GM23338 (cell line): ENCODE measurements at regions not wholly inside any gene's neighbourhood (a gene's known extent, or its start where the extent isn't known, plus 50 kb on each side); places are given as distances from the start of the nearest gene placed in this dataset.

Experiments
- ATAC-seq: fragments of 200-7000 bp; cut with Tn5 transposase; 3 replicates; pipeline ENCODE4 v1.9.1; 2020
- DNase-seq: peaks from one replicate; pipeline ENCODE4 v3.0.0-alpha.2; 2015; ENCODE audit warnings: low spot score
- H2AFZ ChIP-seq: fragments of 200-600 bp; sonication (generic); 2 replicates; pipeline ENCODE4 v1.8.0; 2016; ENCODE audit warnings: antibody characterized with exemption, mild to moderate bottlenecking, moderate library complexity
- H3F3A ChIP-seq: fragments of 200-600 bp; sonication (generic); replicated peaks from 2 replicates; pipeline ENCODE4 v1.8.0; 2017; ENCODE audit warnings: antibody characterized with exemption, mixed run types, low read depth
- H3K27ac ChIP-seq: fragments of 200-600 bp; sonication (generic); 2 replicates; pipeline ENCODE4 v1.6.1; 2016; ENCODE audit warnings: low read depth
- H3K27me3 ChIP-seq: fragments of 200-600 bp; sonication (generic); 2 replicates; pipeline ENCODE4 v1.8.0; 2016; ENCODE audit warnings: mild to moderate bottlenecking, mixed run types, moderate library complexity; ENCODE audit not compliant: insufficient read depth
- H3K36me3 ChIP-seq: fragments of 200-600 bp; sonication (generic); 2 replicates; pipeline ENCODE4 v1.8.0; 2016; ENCODE audit warnings: mild to moderate bottlenecking; ENCODE audit not compliant: insufficient read depth
- H3K4me1 ChIP-seq: fragments of 200-600 bp; sonication (generic); 2 replicates; pipeline ENCODE4 v1.8.0; 2016; ENCODE audit warnings: mild to moderate bottlenecking, moderate library complexity; ENCODE audit not compliant: insufficient read depth
- H3K4me2 ChIP-seq: fragments of 200-600 bp; sonication (generic); 2 replicates; pipeline ENCODE4 v1.7.1; 2017; ENCODE audit warnings: mixed run types
- H3K4me3 ChIP-seq: fragments of 200-600 bp; sonication (generic); 2 replicates; pipeline ENCODE4 v1.6.1; 2016; ENCODE audit warnings: mixed run types
- H3K79me2 ChIP-seq: fragments of 200-600 bp; sonication (generic); replicated peaks from 2 replicates; pipeline ENCODE4 v1.8.0; 2017; ENCODE audit warnings: mild to moderate bottlenecking; ENCODE audit not compliant: insufficient read depth
- H3K9me2 ChIP-seq: fragments of 200-600 bp; sonication (generic); 2 replicates; pipeline ENCODE4 v1.8.0; 2017; ENCODE audit not compliant: insufficient read depth
- H4K20me1 ChIP-seq: fragments of 200-600 bp; sonication (generic); replicated peaks from 2 replicates; pipeline ENCODE4 v1.8.0; 2017; ENCODE audit warnings: mild to moderate bottlenecking; ENCODE audit not compliant: insufficient read depth
- H3K27ac Mint-ChIP-seq: 2 replicates; pipeline ENCODE4 v1.8.0; 2020; ENCODE audit warnings: inconsistent platforms, mild to moderate bottlenecking, moderate library complexity, mixed read lengths
- H3K27me3 Mint-ChIP-seq: 3 replicates; pipeline ENCODE4 v1.8.0; 2022; ENCODE audit warnings: low read depth, mild to moderate bottlenecking, moderate library complexity, mixed read lengths, inconsistent platforms; ENCODE audit not compliant: insufficient read depth, poor library complexity
- H3K36me3 Mint-ChIP-seq: 3 replicates; pipeline ENCODE4 v1.8.0; 2021; ENCODE audit warnings: low read depth, mild to moderate bottlenecking, inconsistent platforms, moderate library complexity, mixed read lengths
- H3K4me1 Mint-ChIP-seq: 3 replicates; pipeline ENCODE4 v1.8.0; 2020; ENCODE audit warnings: mild to moderate bottlenecking, inconsistent platforms, mixed read lengths
- H3K4me3 Mint-ChIP-seq: 3 replicates; pipeline ENCODE4 v1.8.0; 2021; ENCODE audit warnings: moderate library complexity, mild to moderate bottlenecking, inconsistent platforms, mixed read lengths
- H3K9me3 Mint-ChIP-seq: 3 replicates; pipeline ENCODE4 v1.8.0; 2020; ENCODE audit warnings: moderate library complexity, mild to moderate bottlenecking, inconsistent platforms, mixed read lengths
- CREB1 ChIP-seq: fragments of 250-450 bp; sonication (Bioruptor Pico); IDR thresholded peaks from 2 replicates; pipeline ENCODE4 v1.5.0; 2020; ENCODE audit warnings: low read depth, mild to moderate bottlenecking, moderate library complexity
- EZH2 ChIP-seq: fragments of 200-600 bp; sonication (generic); IDR thresholded peaks from one replicate; pipeline ENCODE4 v1.8.0; 2017; ENCODE audit warnings: antibody characterized with exemption, mild to moderate bottlenecking, low read depth; ENCODE audit not compliant: unreplicated experiment
- EZH2phosphoT487 ChIP-seq: fragments of 200-600 bp; sonication (generic); IDR thresholded peaks from one replicate; pipeline ENCODE4 v1.8.1; 2018; ENCODE audit warnings: antibody characterized with exemption; ENCODE audit not compliant: unreplicated experiment
- JUNB ChIP-seq: IDR thresholded peaks from one replicate; pipeline ENCODE4 v1.6.1; 2016; ENCODE audit warnings: antibody characterized with exemption; ENCODE audit not compliant: unreplicated experiment
- NANOG ChIP-seq: IDR thresholded peaks from 2 replicates; pipeline ENCODE4 v1.6.1; 2016; ENCODE audit warnings: antibody characterized with exemption, borderline replicate concordance
- POLR2AphosphoS5 ChIP-seq: IDR thresholded peaks from 2 replicates; pipeline ENCODE4 v1.6.1; 2016; ENCODE audit warnings: antibody characterized with exemption, low read depth
- STAT1 ChIP-seq: IDR thresholded peaks from one replicate; pipeline ENCODE4 v1.6.1; 2016; ENCODE audit warnings: antibody characterized with exemption; ENCODE audit not compliant: unreplicated experiment
- ZNF114 ChIP-seq: fragments of 250-450 bp; sonication (Bioruptor Pico); IDR thresholded peaks from 2 replicates; pipeline ENCODE4 v1.5.0; 2020; ENCODE audit warnings: mild to moderate bottlenecking, moderate library complexity
- ZNF331 ChIP-seq: fragments of 250-450 bp; sonication (Bioruptor Pico); IDR thresholded peaks from 2 replicates; pipeline ENCODE4 v1.5.0; 2020; ENCODE audit warnings: low read depth, mild to moderate bottlenecking, moderate library complexity
- TF ChIP-seq, protein P1 (sequence below): fragments of 250-450 bp; sonication (Bioruptor Pico); IDR thresholded peaks from 2 replicates; pipeline ENCODE4 v1.5.0; 2020; ENCODE audit warnings: mild to moderate bottlenecking, moderate library complexity
- TF ChIP-seq, protein P2 (sequence below), 2 experiments: fragments of 200-600 bp in 1 of 2; sonication (generic) in 1 of 2; conservative IDR thresholded peaks; 2 replicates each; pipeline versions ENCODE4 v1.5.1 to v1.6.1; 2016 to 2017; ENCODE audit warnings: antibody characterized with exemption in 2 of 2, low read depth in 2 of 2, mild to moderate bottlenecking in 2 of 2, moderate library complexity in 1 of 2
- TF ChIP-seq, protein P3 (sequence below): IDR thresholded peaks from one replicate; pipeline ENCODE4 v1.6.1; 2018; ENCODE audit warnings: antibody characterized with exemption; ENCODE audit not compliant: unreplicated experiment
- TF ChIP-seq, protein P4 (sequence below): IDR thresholded peaks from 2 replicates; pipeline ENCODE4 v1.6.1; 2016; ENCODE audit warnings: antibody characterized with exemption

DNA sequence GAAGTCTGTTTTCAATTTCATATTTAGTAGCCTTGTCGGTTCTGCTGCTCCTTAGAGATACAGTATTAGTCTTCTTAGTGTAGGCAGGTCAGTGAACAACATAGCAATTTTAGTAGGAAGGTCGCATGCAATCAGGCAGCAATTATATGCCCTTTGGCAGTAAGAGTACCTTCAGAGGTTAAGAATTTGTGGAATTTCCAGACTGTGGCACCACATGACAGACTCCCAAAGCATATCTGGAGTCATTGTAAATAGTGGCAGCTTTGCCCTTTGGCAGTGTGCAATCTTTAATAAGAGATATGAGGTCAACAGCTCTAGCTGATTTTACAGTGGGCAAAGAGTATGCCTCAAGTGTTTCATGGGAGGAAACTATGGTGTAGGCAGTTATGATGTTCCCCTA is 1532.5 kb upstream of the CADM2 start:
- Histone ChIP-seq H3K27ac (no peak overlapping the region), H3K4me3 (no peak overlapping the region), H4K20me1 (no peaks in the 10 kb centered on the region), H3K4me1 (no peaks in the 10 kb centered on the region), H3K36me3 (no peaks in the 10 kb centered on the region), H3K79me2 (no peaks in the 10 kb centered on the region), H3K4me2 (no peak overlapping the region), H2AFZ (no peak overlapping the region), H3F3A (no peaks in the 10 kb centered on the region), H3K9me2 (no peaks in the 10 kb centered on the region; the same call in 1 of the 2 replicates), H3K27me3 (no peaks in the 10 kb centered on the region)
- no peak overlapping the region for H3K4me3 Mint-ChIP-seq
- H3K27ac Mint-ChIP-seq = no peak overlapping the region
- DNase-seq = no peak
- H3K4me1 Mint-ChIP-seq = no peaks in the 10 kb centered on the region
- no peak for TF ChIP-seq STAT1
- TF ChIP-seq, protein P1, sequence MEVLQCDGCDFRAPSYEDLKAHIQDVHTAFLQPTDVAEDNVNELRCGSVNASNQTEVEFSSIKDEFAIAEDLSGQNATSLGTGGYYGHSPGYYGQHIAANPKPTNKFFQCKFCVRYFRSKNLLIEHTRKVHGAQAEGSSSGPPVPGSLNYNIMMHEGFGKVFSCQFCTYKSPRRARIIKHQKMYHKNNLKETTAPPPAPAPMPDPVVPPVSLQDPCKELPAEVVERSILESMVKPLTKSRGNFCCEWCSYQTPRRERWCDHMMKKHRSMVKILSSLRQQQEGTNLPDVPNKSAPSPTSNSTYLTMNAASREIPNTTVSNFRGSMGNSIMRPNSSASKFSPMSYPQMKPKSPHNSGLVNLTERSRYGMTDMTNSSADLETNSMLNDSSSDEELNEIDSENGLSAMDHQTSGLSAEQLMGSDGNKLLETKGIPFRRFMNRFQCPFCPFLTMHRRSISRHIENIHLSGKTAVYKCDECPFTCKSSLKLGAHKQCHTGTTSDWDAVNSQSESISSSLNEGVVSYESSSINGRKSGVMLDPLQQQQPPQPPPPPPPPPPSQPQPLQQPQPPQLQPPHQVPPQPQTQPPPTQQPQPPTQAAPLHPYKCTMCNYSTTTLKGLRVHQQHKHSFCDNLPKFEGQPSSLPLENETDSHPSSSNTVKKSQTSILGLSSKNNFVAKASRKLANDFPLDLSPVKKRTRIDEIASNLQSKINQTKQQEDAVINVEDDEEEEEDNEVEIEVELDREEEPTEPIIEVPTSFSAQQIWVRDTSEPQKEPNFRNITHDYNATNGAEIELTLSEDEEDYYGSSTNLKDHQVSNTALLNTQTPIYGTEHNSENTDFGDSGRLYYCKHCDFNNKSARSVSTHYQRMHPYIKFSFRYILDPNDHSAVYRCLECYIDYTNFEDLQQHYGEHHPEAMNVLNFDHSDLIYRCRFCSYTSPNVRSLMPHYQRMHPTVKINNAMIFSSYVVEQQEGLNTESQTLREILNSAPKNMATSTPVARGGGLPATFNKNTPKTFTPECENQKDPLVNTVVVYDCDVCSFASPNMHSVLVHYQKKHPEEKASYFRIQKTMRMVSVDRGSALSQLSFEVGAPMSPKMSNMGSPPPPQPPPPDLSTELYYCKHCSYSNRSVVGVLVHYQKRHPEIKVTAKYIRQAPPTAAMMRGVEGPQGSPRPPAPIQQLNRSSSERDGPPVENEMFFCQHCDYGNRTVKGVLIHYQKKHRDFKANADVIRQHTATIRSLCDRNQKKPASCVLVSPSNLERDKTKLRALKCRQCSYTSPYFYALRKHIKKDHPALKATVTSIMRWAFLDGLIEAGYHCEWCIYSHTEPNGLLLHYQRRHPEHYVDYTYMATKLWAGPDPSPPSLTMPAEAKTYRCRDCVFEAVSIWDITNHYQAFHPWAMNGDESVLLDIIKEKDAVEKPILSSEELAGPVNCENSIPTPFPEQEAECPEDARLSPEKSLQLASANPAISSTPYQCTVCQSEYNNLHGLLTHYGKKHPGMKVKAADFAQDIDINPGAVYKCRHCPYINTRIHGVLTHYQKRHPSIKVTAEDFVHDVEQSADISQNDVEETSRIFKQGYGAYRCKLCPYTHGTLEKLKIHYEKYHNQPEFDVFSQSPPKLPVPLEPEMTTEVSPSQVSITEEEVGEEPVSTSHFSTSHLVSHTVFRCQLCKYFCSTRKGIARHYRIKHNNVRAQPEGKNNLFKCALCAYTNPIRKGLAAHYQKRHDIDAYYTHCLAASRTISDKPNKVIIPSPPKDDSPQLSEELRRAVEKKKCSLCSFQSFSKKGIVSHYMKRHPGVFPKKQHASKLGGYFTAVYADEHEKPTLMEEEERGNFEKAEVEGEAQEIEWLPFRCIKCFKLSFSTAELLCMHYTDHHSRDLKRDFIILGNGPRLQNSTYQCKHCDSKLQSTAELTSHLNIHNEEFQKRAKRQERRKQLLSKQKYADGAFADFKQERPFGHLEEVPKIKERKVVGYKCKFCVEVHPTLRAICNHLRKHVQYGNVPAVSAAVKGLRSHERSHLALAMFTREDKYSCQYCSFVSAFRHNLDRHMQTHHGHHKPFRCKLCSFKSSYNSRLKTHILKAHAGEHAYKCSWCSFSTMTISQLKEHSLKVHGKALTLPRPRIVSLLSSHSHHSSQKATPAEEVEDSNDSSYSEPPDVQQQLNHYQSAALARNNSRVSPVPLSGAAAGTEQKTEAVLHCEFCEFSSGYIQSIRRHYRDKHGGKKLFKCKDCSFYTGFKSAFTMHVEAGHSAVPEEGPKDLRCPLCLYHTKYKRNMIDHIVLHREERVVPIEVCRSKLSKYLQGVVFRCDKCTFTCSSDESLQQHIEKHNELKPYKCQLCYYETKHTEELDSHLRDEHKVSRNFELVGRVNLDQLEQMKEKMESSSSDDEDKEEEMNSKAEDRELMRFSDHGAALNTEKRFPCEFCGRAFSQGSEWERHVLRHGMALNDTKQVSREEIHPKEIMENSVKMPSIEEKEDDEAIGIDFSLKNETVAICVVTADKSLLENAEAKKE = no peak
- TF ChIP-seq, protein P2, sequence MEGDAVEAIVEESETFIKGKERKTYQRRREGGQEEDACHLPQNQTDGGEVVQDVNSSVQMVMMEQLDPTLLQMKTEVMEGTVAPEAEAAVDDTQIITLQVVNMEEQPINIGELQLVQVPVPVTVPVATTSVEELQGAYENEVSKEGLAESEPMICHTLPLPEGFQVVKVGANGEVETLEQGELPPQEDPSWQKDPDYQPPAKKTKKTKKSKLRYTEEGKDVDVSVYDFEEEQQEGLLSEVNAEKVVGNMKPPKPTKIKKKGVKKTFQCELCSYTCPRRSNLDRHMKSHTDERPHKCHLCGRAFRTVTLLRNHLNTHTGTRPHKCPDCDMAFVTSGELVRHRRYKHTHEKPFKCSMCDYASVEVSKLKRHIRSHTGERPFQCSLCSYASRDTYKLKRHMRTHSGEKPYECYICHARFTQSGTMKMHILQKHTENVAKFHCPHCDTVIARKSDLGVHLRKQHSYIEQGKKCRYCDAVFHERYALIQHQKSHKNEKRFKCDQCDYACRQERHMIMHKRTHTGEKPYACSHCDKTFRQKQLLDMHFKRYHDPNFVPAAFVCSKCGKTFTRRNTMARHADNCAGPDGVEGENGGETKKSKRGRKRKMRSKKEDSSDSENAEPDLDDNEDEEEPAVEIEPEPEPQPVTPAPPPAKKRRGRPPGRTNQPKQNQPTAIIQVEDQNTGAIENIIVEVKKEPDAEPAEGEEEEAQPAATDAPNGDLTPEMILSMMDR (conservative IDR thresholded peaks at IDR 0.05; ENCODE audit: low read depth in 2 of 2) = no peak
- TF ChIP-seq, protein P3, sequence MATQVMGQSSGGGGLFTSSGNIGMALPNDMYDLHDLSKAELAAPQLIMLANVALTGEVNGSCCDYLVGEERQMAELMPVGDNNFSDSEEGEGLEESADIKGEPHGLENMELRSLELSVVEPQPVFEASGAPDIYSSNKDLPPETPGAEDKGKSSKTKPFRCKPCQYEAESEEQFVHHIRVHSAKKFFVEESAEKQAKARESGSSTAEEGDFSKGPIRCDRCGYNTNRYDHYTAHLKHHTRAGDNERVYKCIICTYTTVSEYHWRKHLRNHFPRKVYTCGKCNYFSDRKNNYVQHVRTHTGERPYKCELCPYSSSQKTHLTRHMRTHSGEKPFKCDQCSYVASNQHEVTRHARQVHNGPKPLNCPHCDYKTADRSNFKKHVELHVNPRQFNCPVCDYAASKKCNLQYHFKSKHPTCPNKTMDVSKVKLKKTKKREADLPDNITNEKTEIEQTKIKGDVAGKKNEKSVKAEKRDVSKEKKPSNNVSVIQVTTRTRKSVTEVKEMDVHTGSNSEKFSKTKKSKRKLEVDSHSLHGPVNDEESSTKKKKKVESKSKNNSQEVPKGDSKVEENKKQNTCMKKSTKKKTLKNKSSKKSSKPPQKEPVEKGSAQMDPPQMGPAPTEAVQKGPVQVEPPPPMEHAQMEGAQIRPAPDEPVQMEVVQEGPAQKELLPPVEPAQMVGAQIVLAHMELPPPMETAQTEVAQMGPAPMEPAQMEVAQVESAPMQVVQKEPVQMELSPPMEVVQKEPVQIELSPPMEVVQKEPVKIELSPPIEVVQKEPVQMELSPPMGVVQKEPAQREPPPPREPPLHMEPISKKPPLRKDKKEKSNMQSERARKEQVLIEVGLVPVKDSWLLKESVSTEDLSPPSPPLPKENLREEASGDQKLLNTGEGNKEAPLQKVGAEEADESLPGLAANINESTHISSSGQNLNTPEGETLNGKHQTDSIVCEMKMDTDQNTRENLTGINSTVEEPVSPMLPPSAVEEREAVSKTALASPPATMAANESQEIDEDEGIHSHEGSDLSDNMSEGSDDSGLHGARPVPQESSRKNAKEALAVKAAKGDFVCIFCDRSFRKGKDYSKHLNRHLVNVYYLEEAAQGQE = no peak
- TF ChIP-seq EZH2phosphoT487 = no peak
- no peak for TF ChIP-seq JUNB
- TF ChIP-seq POLR2AphosphoS5 = no peak
- TF ChIP-seq ZNF114 (CRISPR knock-in tag) = no peak
- TF ChIP-seq ZNF331 (CRISPR knock-in tag) = no peak
- no peak for TF ChIP-seq CREB1
- TF ChIP-seq, protein P4, sequence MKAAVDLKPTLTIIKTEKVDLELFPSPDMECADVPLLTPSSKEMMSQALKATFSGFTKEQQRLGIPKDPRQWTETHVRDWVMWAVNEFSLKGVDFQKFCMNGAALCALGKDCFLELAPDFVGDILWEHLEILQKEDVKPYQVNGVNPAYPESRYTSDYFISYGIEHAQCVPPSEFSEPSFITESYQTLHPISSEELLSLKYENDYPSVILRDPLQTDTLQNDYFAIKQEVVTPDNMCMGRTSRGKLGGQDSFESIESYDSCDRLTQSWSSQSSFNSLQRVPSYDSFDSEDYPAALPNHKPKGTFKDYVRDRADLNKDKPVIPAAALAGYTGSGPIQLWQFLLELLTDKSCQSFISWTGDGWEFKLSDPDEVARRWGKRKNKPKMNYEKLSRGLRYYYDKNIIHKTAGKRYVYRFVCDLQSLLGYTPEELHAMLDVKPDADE = no peak
- no peak for TF ChIP-seq EZH2
- TF ChIP-seq NANOG = no peak
- no peaks in the 10 kb centered on the region for H3K9me3 Mint-ChIP-seq
- H3K27me3 Mint-ChIP-seq = peaks cover 1% of the 10 kb centered on the region
- no peak for ATAC-seq
- H3K36me3 Mint-ChIP-seq = no peaks in the 10 kb centered on the region
